Tibial artery (tissue), 4 donors: ENCODE measurements at regions not wholly inside any gene's neighbourhood (a gene's known extent, or its start where the extent isn't known, plus 50 kb on each side); places are given as distances from the start of the nearest gene placed in this dataset.

Source experiments
- DNase-seq, 2 donors: peaks; one replicate each; pipeline ENCODE4 v3.0.0-alpha.2; 2019
- H3K27ac ChIP-seq, 2 donors: fragments of 200-600 bp; sonication (generic) in 1 of 2; 1 replicate in 1 of 2; 2 replicates in 1 of 2; pipeline ENCODE4 v1.5.1; 2018 to 2019; ENCODE audit warnings: mild to moderate bottlenecking in 1 of 2
- H3K27me3 ChIP-seq, 2 donors: fragments of 200-600 bp; sonication (generic) in 1 of 2; one replicate each; pipeline versions ENCODE4 v1.5.1 to v1.6.0; 2016 to 2019
- H3K36me3 ChIP-seq, 3 donors: fragments of 200-600 bp; sonication (generic) in 2 of 3; one replicate each; pipeline ENCODE4 v1.5.1; 2016 to 2019; ENCODE audit warnings: mild to moderate bottlenecking in 2 of 3
- H3K4me1 ChIP-seq, 4 donors: fragments of 200-600 bp; sonication (generic) in 2 of 4; 1 replicate in 3 of 4; 2 replicates in 1 of 4; pipeline ENCODE4 v1.5.1; 2016 to 2019
- H3K4me3 ChIP-seq, 2 donors: fragments of 200-600 bp; sonication (generic) in 1 of 2; 1 replicate in 1 of 2; 2 replicates in 1 of 2; pipeline ENCODE4 v1.5.1; 2018 to 2019; ENCODE audit warnings: mild to moderate bottlenecking in 2 of 2
- H3K9me3 ChIP-seq, 3 donors: fragments of 200-600 bp; sonication (generic) in 1 of 3; one replicate each; pipeline ENCODE4 v1.5.1; 2016 to 2019
- CTCF ChIP-seq, 2 experiments: fragments of 200-600 bp in 1 of 2; fragments of 450-650 bp in 1 of 2; IDR thresholded peaks; one replicate each; pipeline ENCODE4 v1.5.1; 2017 to 2019; ENCODE audit warnings: antibody characterized with exemption in 2 of 2, mild to moderate bottlenecking in 1 of 2, moderate library complexity in 1 of 2
- intact Hi-C: fragments of 100-400 bp; cut with DNase I; formaldehyde crosslinking; loops from one replicate; pipeline ENCODE4 v1.15.0; 2023; ENCODE audit warnings: low total_unique reads

- Histone ChIP-seq H3K27me3 (no peaks in the 10 kb centered on the region), H3K4me1 (peaks cover 0 to 38% (median 28%) of the 10 kb centered on the region in 4 donors), H3K27ac (peak overlapping the region; percentile 64 to 67), H3K9me3 (no peaks in the 10 kb centered on the region), H3K4me3 (no peak overlapping the region), H3K36me3 (no peaks in the 10 kb centered on the region)
- intact Hi-C loops: no loop called here
- DNase-seq: no peak
- TF ChIP-seq CTCF (IDR thresholded peaks at IDR 0.05): no peak
Measured at GRCh38 chr12:93176610-93177126, 201.1 kb upstream of the NUDT4 start.

- no peak for DNase-seq
- H3K9me3 ChIP-seq: no peaks in the 10 kb centered on the region
- peaks cover 0 to 38% (median 28%) of the 10 kb centered on the region in 4 donors for H3K4me1 ChIP-seq
- TF ChIP-seq CTCF (IDR thresholded peaks at IDR 0.05): no peak
- H3K36me3 ChIP-seq: no peaks in the 10 kb centered on the region
- H3K27me3 ChIP-seq: no peaks in the 10 kb centered on the region
- intact Hi-C loops: no loop called here
- no peak overlapping the region for H3K4me3 ChIP-seq
- H3K27ac ChIP-seq: peak overlapping the region; percentile 64 to 67
Measured at GRCh38 chr12:93177208-93178153, 200.2 kb upstream of the NUDT4 start.

GRCh38 chr12:93178154-93178878 is 199.4 kb upstream of the NUDT4 start:
- H3K27ac ChIP-seq: no peak overlapping the region
- H3K4me1 ChIP-seq: peaks cover 0 to 39% (median 27%) of the 10 kb centered on the region in 4 donors
- H3K27me3 ChIP-seq: no peaks in the 10 kb centered on the region
- no peaks in the 10 kb centered on the region for H3K9me3 ChIP-seq
- DNase-seq: no peak
- intact Hi-C loops: no loop called here
- no peak for TF ChIP-seq CTCF (IDR thresholded peaks at IDR 0.05)
- H3K4me3 ChIP-seq: no peak overlapping the region
- H3K36me3 ChIP-seq: no peaks in the 10 kb centered on the region

- no peak for TF ChIP-seq CTCF (IDR thresholded peaks at IDR 0.05)
- H3K4me3 ChIP-seq: no peak overlapping the region
- no peaks in the 10 kb centered on the region for H3K36me3 ChIP-seq
- H3K4me1 ChIP-seq: peaks cover 3 to 42% (median 26%) of the 10 kb centered on the region in 4 donors
- no peaks in the 10 kb centered on the region for H3K9me3 ChIP-seq
- no peaks in the 10 kb centered on the region for H3K27me3 ChIP-seq
- H3K27ac ChIP-seq: no peak overlapping the region
- no peak for DNase-seq
- intact Hi-C loops: no loop called here
Measured at GRCh38 chr12:93179792-93180191, 197.9 kb upstream of the NUDT4 start.

- no peak overlapping the region for H3K4me3 ChIP-seq
- no peak overlapping the region for H3K27ac ChIP-seq
- no peak for TF ChIP-seq CTCF (IDR thresholded peaks at IDR 0.05)
- no peak for DNase-seq
- no peaks in the 10 kb centered on the region for H3K9me3 ChIP-seq
- H3K36me3 ChIP-seq: no peaks in the 10 kb centered on the region
- intact Hi-C loops: no loop called here
- H3K4me1 ChIP-seq: peaks cover 4 to 43% (median 30%) of the 10 kb centered on the region in 4 donors
- no peaks in the 10 kb centered on the region for H3K27me3 ChIP-seq
Measured at GRCh38 chr12:93180566-93180965, 197.2 kb upstream of the NUDT4 start.
